GM23248 (cell line): ENCODE measurements at regions not wholly inside any gene's neighbourhood (a gene's known extent, or its start where the extent isn't known, plus 50 kb on each side); places are given as distances from the start of the nearest gene placed in this dataset.

Source experiments
- EZH2 ChIP-seq: fragments of 200-600 bp; sonication (generic); IDR thresholded peaks from 2 replicates; pipeline ENCODE4 v1.6.1; 2018; ENCODE audit warnings: antibody characterized with exemption, mild to moderate bottlenecking; ENCODE audit not compliant: insufficient read depth, poor library complexity, severe bottlenecking
- EZH2phosphoT487 ChIP-seq: fragments of 200-600 bp; sonication (generic); IDR thresholded peaks from 2 replicates; pipeline ENCODE4 v1.6.1; 2018; ENCODE audit warnings: antibody characterized with exemption, moderate library complexity, mild to moderate bottlenecking, low read depth; ENCODE audit not compliant: insufficient read depth

DNA sequence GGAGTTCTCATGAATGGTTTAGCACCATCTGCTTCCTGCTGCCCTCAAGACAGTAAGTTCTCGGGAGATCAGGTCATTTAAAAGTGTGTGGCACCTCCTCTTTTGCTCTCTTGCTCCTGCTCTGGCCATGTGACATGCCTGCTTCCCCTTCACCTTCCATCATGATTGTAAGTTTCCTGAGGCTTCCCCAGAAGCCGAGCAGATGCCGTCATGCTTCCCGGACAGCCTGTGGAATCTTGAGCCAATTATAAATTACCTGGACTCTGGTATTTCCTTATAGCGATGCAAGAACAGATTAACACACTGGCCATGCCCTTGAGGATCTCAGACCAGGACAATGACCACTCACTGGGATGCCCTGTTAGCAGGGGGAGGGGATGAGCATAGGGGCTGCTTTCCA is 212.3 kb downstream of the MATN1 start:
- TF ChIP-seq EZH2phosphoT487 (no peak), EZH2 (no peak)
